AG04450 (cell line): ENCODE measurements at regions not wholly inside any gene's neighbourhood (a gene's known extent, or its start where the extent isn't known, plus 50 kb on each side); places are given as distances from the start of the nearest gene placed in this dataset.

Experiments used
- CTCF ChIA-PET: fragments of 300-600, 350-600 bp; formaldehyde crosslinking; extraction: SDS; loops from one replicate; lab custom pipeline; 2022; ENCODE audit warnings: antibody characterized with exemption, inconsistent platforms; lab: Charles Lee
- POLR2A ChIA-PET: fragments of 350-600 bp; formaldehyde crosslinking; extraction: SDS; loops from one replicate; lab custom pipeline; 2021; ENCODE audit warnings: antibody characterized with exemption, inconsistent platforms; lab: Yijun Ruan, JAX
- DNase-seq: peaks from one replicate; pipeline ENCODE4 v3.0.0-alpha.2; 2011; ENCODE audit warnings: low read depth, low spot score
- H3K27ac ChIP-seq: one replicate; pipeline ENCODE4 v1.5.1; 2012; ENCODE audit warnings: low read depth, low read length, control low read depth
- H3K27me3 ChIP-seq: one replicate; pipeline ENCODE4 v1.6.0; 2012; ENCODE audit warnings: low read length; ENCODE audit not compliant: control insufficient read depth, insufficient read depth
- H3K4me3 ChIP-seq: 2 replicates; pipeline ENCODE4 v1.5.1; 2011; ENCODE audit warnings: mild to moderate bottlenecking, low read depth, low read length, control low read depth
- H3K9me3 ChIP-seq: 2 replicates; pipeline ENCODE4 v1.5.1; 2012; ENCODE audit warnings: low read length; ENCODE audit not compliant: control insufficient read depth, insufficient read depth
- TF ChIP-seq, protein P1 (sequence below): IDR thresholded peaks from 2 replicates; pipeline ENCODE4 v1.5.1; 2011; ENCODE audit warnings: low read depth, low read length, control low read depth, inconsistent platforms

DNA sequence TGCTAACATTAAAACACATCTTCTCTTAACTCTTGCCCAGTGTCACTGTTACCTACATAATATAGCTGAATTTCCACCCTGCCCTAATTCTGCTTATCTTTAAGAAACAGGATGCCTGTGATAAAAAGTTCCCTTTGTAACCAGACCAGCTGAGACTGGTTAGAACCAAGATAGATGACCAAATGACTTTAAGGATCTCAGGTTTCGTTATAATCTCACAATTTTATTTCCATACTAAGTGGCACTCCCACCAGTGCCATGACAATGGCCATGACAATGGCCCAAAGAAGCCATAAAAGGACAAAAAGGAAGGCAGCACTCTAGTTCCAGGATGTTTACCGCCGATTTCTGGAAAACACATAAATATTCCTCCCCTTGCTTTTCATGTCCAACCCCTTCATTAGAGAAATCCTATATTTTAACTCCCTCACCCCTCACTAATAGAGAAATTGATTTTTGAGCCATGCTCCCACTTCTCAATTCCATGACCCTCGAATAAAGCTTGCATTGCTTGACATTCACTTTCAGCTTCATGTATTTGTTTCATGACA lies 126.1 kb downstream of the ELAPOR2 start:
- H3K9me3 ChIP-seq = no peaks in the 10 kb centered on the region
- no peak for DNase-seq
- ChIA-PET POLR2A (no interaction called here), CTCF (interaction anchor here (1.8 kb wide), 1 partner anchor 303 kb away, joined by 7 read pairs; no protein-coding TSS in a partner anchor)
- no peak overlapping the region for H3K27ac ChIP-seq
- no peaks in the 10 kb centered on the region for H3K27me3 ChIP-seq
- no peak overlapping the region for H3K4me3 ChIP-seq
- TF ChIP-seq, protein P1, sequence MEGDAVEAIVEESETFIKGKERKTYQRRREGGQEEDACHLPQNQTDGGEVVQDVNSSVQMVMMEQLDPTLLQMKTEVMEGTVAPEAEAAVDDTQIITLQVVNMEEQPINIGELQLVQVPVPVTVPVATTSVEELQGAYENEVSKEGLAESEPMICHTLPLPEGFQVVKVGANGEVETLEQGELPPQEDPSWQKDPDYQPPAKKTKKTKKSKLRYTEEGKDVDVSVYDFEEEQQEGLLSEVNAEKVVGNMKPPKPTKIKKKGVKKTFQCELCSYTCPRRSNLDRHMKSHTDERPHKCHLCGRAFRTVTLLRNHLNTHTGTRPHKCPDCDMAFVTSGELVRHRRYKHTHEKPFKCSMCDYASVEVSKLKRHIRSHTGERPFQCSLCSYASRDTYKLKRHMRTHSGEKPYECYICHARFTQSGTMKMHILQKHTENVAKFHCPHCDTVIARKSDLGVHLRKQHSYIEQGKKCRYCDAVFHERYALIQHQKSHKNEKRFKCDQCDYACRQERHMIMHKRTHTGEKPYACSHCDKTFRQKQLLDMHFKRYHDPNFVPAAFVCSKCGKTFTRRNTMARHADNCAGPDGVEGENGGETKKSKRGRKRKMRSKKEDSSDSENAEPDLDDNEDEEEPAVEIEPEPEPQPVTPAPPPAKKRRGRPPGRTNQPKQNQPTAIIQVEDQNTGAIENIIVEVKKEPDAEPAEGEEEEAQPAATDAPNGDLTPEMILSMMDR = no peak

- POLR2A ChIA-PET = no interaction called here
- no peak overlapping the region for H3K4me3 ChIP-seq
- no peak overlapping the region for H3K27ac ChIP-seq
Measured at GRCh38 chr7:86932038-86932512, 127.4 kb downstream of the ELAPOR2 start.

DNA sequence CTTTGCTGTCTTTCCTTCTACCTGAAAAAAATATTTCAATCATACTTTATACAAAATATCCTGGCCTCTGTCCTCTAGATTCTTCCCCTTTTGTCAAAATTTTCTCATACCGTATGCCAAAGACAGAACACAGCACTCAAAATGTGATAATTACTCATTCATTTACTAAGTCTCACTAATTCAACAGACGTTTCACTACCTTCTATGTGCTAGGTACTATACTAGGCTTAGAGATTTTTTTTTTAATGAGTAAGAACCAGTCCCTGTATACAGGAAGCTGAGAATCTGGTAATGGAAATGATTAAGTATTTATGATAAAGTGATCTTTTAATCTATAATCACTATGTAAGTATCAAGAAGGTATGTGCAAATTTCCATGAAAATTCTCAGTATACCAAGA lies 128.0 kb downstream of the ELAPOR2 start:
- ChIA-PET POLR2A (no interaction called here), CTCF (interaction anchor here (1.2 kb wide), 1 partner anchor 305 kb away, joined by 3 read pairs; no protein-coding TSS in a partner anchor)
- DNase-seq = no peak
- H3K9me3 ChIP-seq = no peaks in the 10 kb centered on the region
- TF ChIP-seq, protein P1 = no peak
- H3K27ac ChIP-seq = no peak overlapping the region
- H3K4me3 ChIP-seq = no peak overlapping the region
- H3K27me3 ChIP-seq = no peaks in the 10 kb centered on the region

More at GRCh38 chr7:86932038-86932512, 127.4 kb downstream of the ELAPOR2 start:
- CTCF ChIA-PET = interaction anchor here (0.8 to 1.2 kb wide), 2 partner anchors 10 to 304 kb away, joined by 3 read pairs; no protein-coding TSS in a partner anchor
- no peak for DNase-seq
- TF ChIP-seq, protein P1 = no peak
- H3K9me3 ChIP-seq = no peaks in the 10 kb centered on the region
- H3K27me3 ChIP-seq = no peaks in the 10 kb centered on the region

DNA sequence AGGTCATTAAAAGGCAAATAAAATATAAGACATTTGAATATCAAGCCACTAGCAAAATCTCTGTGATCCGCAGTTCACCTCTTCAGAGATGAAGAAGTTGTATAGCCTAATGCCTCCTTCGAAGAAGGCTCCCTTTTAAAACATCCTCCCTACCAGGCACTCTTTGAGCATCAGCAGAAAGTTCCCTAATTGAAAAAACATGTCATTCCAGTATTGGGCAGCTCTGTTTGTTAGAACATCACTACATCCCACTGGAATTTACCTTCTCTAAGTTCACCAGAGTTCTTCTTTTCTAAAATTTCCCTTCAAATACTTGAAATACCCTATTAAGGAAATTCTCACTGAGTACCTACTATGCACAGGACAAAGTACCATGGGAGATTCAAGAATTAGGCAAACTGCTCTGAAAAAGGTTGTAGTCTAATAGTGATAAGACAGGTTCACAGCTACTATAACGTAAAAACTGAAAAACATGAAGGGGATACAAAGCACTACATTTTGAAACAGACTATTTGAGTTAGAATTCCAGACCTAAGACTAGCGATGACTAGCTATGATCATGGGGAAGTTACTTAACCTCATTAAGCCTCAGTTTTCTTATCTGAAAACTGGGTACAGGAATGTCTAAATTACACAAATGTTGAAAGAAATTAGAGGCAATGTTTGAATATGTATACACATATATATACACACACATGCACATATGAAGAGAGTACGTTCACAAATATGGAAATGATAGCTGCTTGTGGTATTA lies 128.7 kb downstream of the ELAPOR2 start:
- no peaks in the 10 kb centered on the region for H3K9me3 ChIP-seq
- H3K4me3 ChIP-seq = no peak overlapping the region
- no peaks in the 10 kb centered on the region for H3K27me3 ChIP-seq
- POLR2A ChIA-PET = no interaction called here
- TF ChIP-seq, protein P1 = no peak
- CTCF ChIA-PET = interaction anchor here (1.0 kb wide), 1 partner anchor 218 kb away, joined by 4 read pairs; no protein-coding TSS in a partner anchor
- H3K27ac ChIP-seq = no peak overlapping the region
- DNase-seq = no peak
